SK-N-SH (cell line): ENCODE measurements at regions not wholly inside any gene's neighbourhood (a gene's known extent, or its start where the extent isn't known, plus 50 kb on each side); places are given as distances from the start of the nearest gene placed in this dataset.

ENCODE experiments used
- CTCF ChIA-PET: fragments of 300-600, 350-600 bp; formaldehyde crosslinking; extraction: SDS; loops from one replicate; lab custom pipeline; 2021; lab: Yijun Ruan, JAX
- POLR2A ChIA-PET: fragments of 350-600 bp; sonication (Branson Sonifier 250); formaldehyde crosslinking; extraction: SDS; loops from one replicate; lab custom pipeline; 2020; ENCODE audit warnings: antibody characterized with exemption, inconsistent platforms; lab: Yijun Ruan, JAX
- DNase-seq: peaks from one replicate; pipeline ENCODE4 v3.0.0; 2012
- H2AFZ ChIP-seq: fragments of 200-600 bp; sonication (generic); 2 replicates; pipeline ENCODE4 v1.8.1; 2016; ENCODE audit warnings: antibody characterized with exemption, mild to moderate bottlenecking, low read depth
- H3F3A ChIP-seq: fragments of 200-600 bp; sonication (generic); replicated peaks from 2 replicates; pipeline ENCODE3; 2016; ENCODE audit warnings: antibody characterized with exemption, mild to moderate bottlenecking; ENCODE audit not compliant: insufficient read depth
- H3K27ac ChIP-seq, 2 experiments: fragments of 200-500 bp in 1 of 2; fragments of 200-600 bp in 1 of 2; sonication (Bioruptor generic) in 1 of 2; sonication (generic), shearing (Covaris generic) in 1 of 2; 2 replicates each; pipeline versions ENCODE4 v1.5.1 to v1.6.1; 2014 to 2016; ENCODE audit warnings: low read depth in 2 of 2, inconsistent platforms in 1 of 2, low read length in 1 of 2, mild to moderate bottlenecking in 1 of 2, mixed read lengths in 1 of 2
- H3K27me3 ChIP-seq: fragments of 200-600 bp; sonication (generic), shearing (Covaris generic); 2 replicates; pipeline ENCODE4 v1.6.1; 2016; ENCODE audit warnings: mixed run types; ENCODE audit not compliant: insufficient read depth
- H3K36me3 ChIP-seq, 2 experiments: fragments of 200-500 bp in 1 of 2; fragments of 200-600 bp in 1 of 2; sonication (Bioruptor generic) in 1 of 2; sonication (generic) in 1 of 2; replicated peaks in 1 of 2; 2 replicates each; pipeline versions ENCODE3 to v1.5.1; 2014 to 2016; ENCODE audit warnings: low read length in 1 of 2, mild to moderate bottlenecking in 1 of 2; ENCODE audit not compliant: insufficient read depth in 2 of 2, control insufficient read depth in 1 of 2
- H3K4me1 ChIP-seq, 2 experiments: fragments of 200-500 bp in 1 of 2; fragments of 200-600 bp in 1 of 2; sonication (Bioruptor generic) in 1 of 2; sonication (generic), shearing (Covaris generic) in 1 of 2; 2 replicates each; pipeline versions ENCODE4 v1.5.1 to v1.6.1; 2014 to 2016; ENCODE audit warnings: low read depth in 1 of 2, low read length in 1 of 2, mixed run types in 1 of 2; ENCODE audit not compliant: insufficient read depth in 2 of 2, control insufficient read depth in 1 of 2
- H3K4me2 ChIP-seq: fragments of 200-600 bp; sonication (generic), shearing (Covaris generic); 2 replicates; pipeline ENCODE4 v1.6.1; 2017; ENCODE audit warnings: mixed run types
- H3K4me3 ChIP-seq, 2 experiments: fragments of 200-500 bp in 1 of 2; fragments of 200-600 bp in 1 of 2; sonication (Bioruptor generic) in 1 of 2; sonication (generic), shearing (Covaris generic) in 1 of 2; 2 replicates each; pipeline versions ENCODE4 v1.5.1 to v1.8.1; 2014 to 2016; ENCODE audit warnings: low read depth in 2 of 2, inconsistent platforms in 1 of 2, low read length in 1 of 2, mild to moderate bottlenecking in 1 of 2, mixed read lengths in 1 of 2, moderate library complexity in 1 of 2
- H3K79me2 ChIP-seq: fragments of 200-600 bp; sonication (generic); 2 replicates; pipeline ENCODE4 v1.8.1; 2017; ENCODE audit warnings: mild to moderate bottlenecking; ENCODE audit not compliant: insufficient read depth
- H3K9ac ChIP-seq: fragments of 200-600 bp; sonication (generic); 2 replicates; pipeline ENCODE4 v1.6.1; 2017; ENCODE audit warnings: mixed run types
- H3K9me2 ChIP-seq: fragments of 200-600 bp; sonication (generic); 2 replicates; pipeline ENCODE4 v1.6.1; 2017; ENCODE audit warnings: mixed run types
- H3K9me3 ChIP-seq: fragments of 200-600 bp; sonication (generic); 2 replicates; pipeline ENCODE4 v1.6.1; 2017; ENCODE audit warnings: mixed run types, mild to moderate bottlenecking, moderate library complexity
- H4K20me1 ChIP-seq: fragments of 200-600 bp; sonication (generic); 2 replicates; pipeline ENCODE4 v1.6.1; 2017; ENCODE audit warnings: mild to moderate bottlenecking, mixed run types; ENCODE audit not compliant: insufficient read depth
- CTCF ChIP-seq: fragments of 200-600 bp; sonication (generic); IDR thresholded peaks from 2 replicates; pipeline ENCODE4 v1.6.1; 2017; ENCODE audit warnings: antibody characterized with exemption, mild to moderate bottlenecking, moderate library complexity
- EP300 ChIP-seq, 2 experiments: IDR thresholded peaks; 2 replicates each; pipeline versions ENCODE4 v1.4.0 to v1.6.1; 2012; ENCODE audit warnings: borderline replicate concordance in 1 of 2, low read depth in 1 of 2, low read length in 1 of 2
- EZH2phosphoT487 ChIP-seq: fragments of 200-600 bp; sonication (generic); IDR thresholded peaks from 2 replicates; pipeline ENCODE4 v1.6.1; 2017; ENCODE audit warnings: low read depth, mixed run types, mild to moderate bottlenecking, antibody characterized with exemption, moderate library complexity, borderline replicate concordance
- FOXJ3 ChIP-seq: sonication (generic); formaldehyde crosslinking; IDR thresholded peaks from 2 replicates; pipeline ENCODE4 v1.5.1; 2020; ENCODE audit warnings: mild to moderate bottlenecking, missing genetic modification reagents
- FOXM1 ChIP-seq: IDR thresholded peaks from 2 replicates; pipeline ENCODE4 v1.4.0; 2012; ENCODE audit warnings: low read depth, mild to moderate bottlenecking
- IRF3 ChIP-seq: fragments of 150-350 bp; IDR thresholded peaks from 2 replicates; pipeline ENCODE4 v1.6.1; 2016; ENCODE audit warnings: mild to moderate bottlenecking, low read depth, low read length
- MEF2A ChIP-seq: IDR thresholded peaks from 2 replicates; pipeline ENCODE4 v1.4.0; 2012; ENCODE audit warnings: low read depth, borderline replicate concordance
- MXI1 ChIP-seq: IDR thresholded peaks from 2 replicates; pipeline ENCODE4 v1.6.1; 2012; ENCODE audit warnings: mild to moderate bottlenecking, low read depth, low read length, improper control_type of control experiment
- PBX3 ChIP-seq: IDR thresholded peaks from 2 replicates; pipeline ENCODE4; 2012
- RAD21 ChIP-seq: IDR thresholded peaks from 2 replicates; pipeline ENCODE4 v1.6.1; 2012; ENCODE audit warnings: mild to moderate bottlenecking, low read length
- SIN3A ChIP-seq: IDR thresholded peaks from 2 replicates; pipeline ENCODE4 v1.6.1; 2012; ENCODE audit warnings: low read depth, mild to moderate bottlenecking, low read length, moderate library complexity, borderline replicate concordance
- SMC3 ChIP-seq: IDR thresholded peaks from 2 replicates; pipeline ENCODE4 v1.6.1; 2012; ENCODE audit warnings: low read depth, low read length, improper control_type of control experiment
- TAF1 ChIP-seq: IDR thresholded peaks from 2 replicates; pipeline ENCODE4 v1.6.1; 2012; ENCODE audit warnings: low read depth, mild to moderate bottlenecking, low read length, moderate library complexity, borderline replicate concordance
- TCF12 ChIP-seq: IDR thresholded peaks from 2 replicates; pipeline ENCODE4 v1.4.0; 2012
- USF1 ChIP-seq: IDR thresholded peaks from 2 replicates; pipeline ENCODE4 v1.4.0; 2012; ENCODE audit warnings: low read depth, borderline replicate concordance
- WGBS: methylation state at CpG from one replicate; pipeline ENCODE4 v1.1.6; 2017; ENCODE audit warnings: low lambda C conversion rate; 5-methylcytosine and 5-hydroxymethylcytosine counted together

GRCh38 chr5:116788851-116789403, 214.3 kb upstream of the SEMA6A start (continued):
- TF ChIP-seq USF1 = no peak
- no peak for TF ChIP-seq IRF3
- TF ChIP-seq TAF1 = no peak
- TF ChIP-seq FOXM1 = no peak
- no peak for TF ChIP-seq EZH2phosphoT487
- TF ChIP-seq RAD21 = no peak
- no peak for TF ChIP-seq SIN3A
- no peak for TF ChIP-seq EP300 (IDR thresholded peaks at IDR 0.05; ENCODE audit: borderline replicate concordance in 1 of 2, low read depth in 1 of 2, low read length in 1 of 2)

GRCh38 chr5:116787570-116787969, 212.9 kb upstream of the SEMA6A start:
- no peaks in the 10 kb centered on the region for H3K9me2 ChIP-seq
- POLR2A ChIA-PET = no interaction called here
- no peak overlapping the region for H3K9ac ChIP-seq
- no peaks in the 10 kb centered on the region for H3K9me3 ChIP-seq
- peaks cover 0 to 2% of the 10 kb centered on the region in 2 experiments; a peak in 1 of 4 replicates for H3K4me1 ChIP-seq
- H4K20me1 ChIP-seq = no peaks in the 10 kb centered on the region
- no peaks in the 10 kb centered on the region for H3K27me3 ChIP-seq
- H3K36me3 ChIP-seq = no peaks in the 10 kb centered on the region
- H3K4me3 ChIP-seq = no peak overlapping the region
- 44% methylated on average over 2 of the region's 2 CpGs for WGBS
- no peak overlapping the region for H2AFZ ChIP-seq
- H3K79me2 ChIP-seq = no peaks in the 10 kb centered on the region
- TF ChIP-seq SMC3 (no peak), MXI1 (no peak), FOXJ3 (CRISPR knock-in tag) (no peak), IRF3 (no peak), MEF2A (no peak), SIN3A (no peak), FOXM1 (no peak), CTCF (no peak), TCF12 (no peak), PBX3 (no peak)
- CTCF ChIA-PET = no interaction called here
- no peak overlapping the region for H3K4me2 ChIP-seq
- no peak for DNase-seq
- H3K27ac ChIP-seq = no peak overlapping the region
- H3F3A ChIP-seq = no peaks in the 10 kb centered on the region
